Colonic mucosa (tissue), 4 donors: ENCODE measurements at regions not wholly inside any gene's neighbourhood (a gene's known extent, or its start where the extent isn't known, plus 50 kb on each side); places are given as distances from the start of the nearest gene placed in this dataset.

Experiments used
- DNase-seq: peaks from one replicate; pipeline ENCODE4 v3.0.0-alpha.2; 2020
- H3K27ac ChIP-seq: fragments of 200-600 bp; one replicate; pipeline ENCODE4 v1.8.0; 2021
- H3K27me3 ChIP-seq: fragments of 200-600 bp; one replicate; pipeline ENCODE4 v1.8.0; 2021
- H3K36me3 ChIP-seq: fragments of 200-600 bp; one replicate; pipeline ENCODE4 v1.8.0; 2021
- H3K4me1 ChIP-seq: fragments of 200-600 bp; one replicate; pipeline ENCODE4 v1.8.0; 2021; ENCODE audit warnings: mild to moderate bottlenecking
- H3K4me3 ChIP-seq: fragments of 200-600 bp; one replicate; pipeline ENCODE4 v1.8.0; 2021
- H3K9ac ChIP-seq, 2 donors: one replicate each; pipeline ENCODE4 v1.7.0; 2013; ENCODE audit warnings: control low read depth in 2 of 2, low read depth in 2 of 2, low read length in 2 of 2
- H3K9me3 ChIP-seq: fragments of 200-600 bp; one replicate; pipeline ENCODE4 v1.8.0; 2021
- CTCF ChIP-seq: fragments of 200-600 bp; IDR thresholded peaks from one replicate; pipeline ENCODE4 v1.8.0; 2022; ENCODE audit warnings: antibody characterized with exemption, mild to moderate bottlenecking
- intact Hi-C: fragments of 100-400 bp; cut with DNase I; formaldehyde crosslinking; loops from one replicate; pipeline ENCODE4 v1.14.1; 2022
- donor health status: healthy.
- donor health status: DM: no; HTN: no; CAD: no.
- donor health status: DM: no; HTN: no; CAD: no.

DNA sequence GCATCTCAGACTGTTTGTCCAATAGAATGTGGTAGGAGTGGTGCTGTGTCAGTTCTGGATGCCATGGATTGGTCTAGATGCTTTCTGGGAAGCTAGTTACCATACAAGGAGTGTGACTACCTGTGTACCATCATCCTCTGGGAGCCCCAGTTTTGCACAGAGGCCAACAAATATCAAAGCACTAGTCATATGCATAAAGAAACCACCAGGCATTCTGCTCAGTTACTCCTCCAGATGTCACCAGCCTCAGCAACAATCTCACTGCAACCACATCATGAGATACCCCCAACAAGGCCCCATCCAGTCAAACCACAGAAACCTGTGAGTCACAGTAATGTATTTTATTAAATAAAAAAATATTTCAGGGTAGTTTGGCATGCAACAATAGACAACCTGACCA is 435.8 kb upstream of the CPEB2 start:
- Histone ChIP-seq H3K9ac (no peak overlapping the region), H3K4me1 (no peaks in the 10 kb centered on the region), H3K36me3 (no peaks in the 10 kb centered on the region), H3K27me3 (no peaks in the 10 kb centered on the region), H3K27ac (no peak overlapping the region), H3K4me3 (no peak overlapping the region), H3K9me3 (no peaks in the 10 kb centered on the region)
- TF ChIP-seq CTCF: no peak
- intact Hi-C loops: no loop called here
- no peak for DNase-seq

- Histone ChIP-seq H3K36me3 (no peaks in the 10 kb centered on the region), H3K4me1 (no peaks in the 10 kb centered on the region), H3K9me3 (no peaks in the 10 kb centered on the region), H3K27ac (no peak overlapping the region), H3K4me3 (no peak overlapping the region), H3K27me3 (no peaks in the 10 kb centered on the region), H3K9ac (no peak overlapping the region)
- intact Hi-C loops: no loop called here
- DNase-seq: no peak
- TF ChIP-seq CTCF: no peak
Measured at GRCh38 chr4:14568351-14568750, 433.9 kb upstream of the CPEB2 start.

- Histone ChIP-seq H3K4me3 (no peak overlapping the region), H3K4me1 (no peaks in the 10 kb centered on the region), H3K36me3 (no peaks in the 10 kb centered on the region), H3K27ac (no peak overlapping the region), H3K9me3 (no peaks in the 10 kb centered on the region), H3K27me3 (no peaks in the 10 kb centered on the region), H3K9ac (no peak overlapping the region)
- no peak for TF ChIP-seq CTCF
- DNase-seq: no peak
- intact Hi-C loops: no loop called here
Measured at GRCh38 chr4:14575289-14575688, 427.0 kb upstream of the CPEB2 start.

DNA sequence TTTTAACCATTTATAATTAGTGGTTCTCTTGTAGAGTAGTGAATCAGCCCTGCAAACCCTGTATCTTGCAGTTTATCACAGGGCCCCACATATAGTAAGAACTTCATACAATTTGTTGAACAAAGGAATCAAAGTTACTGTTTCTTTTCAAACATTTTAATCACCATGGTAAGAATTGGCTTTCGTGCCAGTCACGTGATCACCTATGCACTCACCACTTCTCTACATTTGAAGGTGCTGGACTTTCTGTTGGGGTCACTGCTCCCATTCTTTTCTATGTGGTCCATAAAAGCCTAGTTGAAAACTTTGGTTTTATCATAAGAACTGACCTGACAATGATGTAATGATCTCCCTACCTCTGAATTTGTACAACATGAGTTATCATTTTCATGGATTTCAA is 426.4 kb upstream of the CPEB2 start:
- no peaks in the 10 kb centered on the region for H3K9me3 ChIP-seq
- no peak overlapping the region for H3K4me3 ChIP-seq
- no peak overlapping the region for H3K9ac ChIP-seq
- H3K27ac ChIP-seq: no peak overlapping the region
- no peaks in the 10 kb centered on the region for H3K36me3 ChIP-seq
- H3K27me3 ChIP-seq: no peaks in the 10 kb centered on the region
- H3K4me1 ChIP-seq: no peaks in the 10 kb centered on the region
- DNase-seq: no peak
- intact Hi-C loops: no loop called here
- no peak for TF ChIP-seq CTCF

DNA sequence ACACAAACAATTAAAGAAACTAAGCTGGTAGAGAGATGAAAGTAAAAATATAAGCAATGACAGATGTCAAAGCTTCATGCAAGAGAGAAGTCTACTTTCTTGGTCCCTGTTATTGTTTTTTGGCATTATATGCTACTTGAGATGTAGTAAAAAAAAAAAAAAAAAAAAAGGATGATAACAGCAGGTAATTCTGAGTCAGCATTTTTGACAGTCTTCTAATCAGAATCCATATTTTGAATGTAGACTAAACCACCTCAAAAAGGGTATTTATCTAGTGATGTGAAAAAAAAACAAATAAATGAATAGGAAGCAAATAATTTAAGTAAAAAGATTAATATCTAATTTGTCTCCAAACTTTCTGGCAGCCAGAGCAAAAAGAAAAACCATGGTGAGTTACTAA is 422.2 kb upstream of the CPEB2 start:
- Histone ChIP-seq H3K36me3 (no peaks in the 10 kb centered on the region), H3K9me3 (no peaks in the 10 kb centered on the region), H3K27ac (no peak overlapping the region), H3K9ac (no peak overlapping the region), H3K4me1 (no peaks in the 10 kb centered on the region), H3K27me3 (no peaks in the 10 kb centered on the region), H3K4me3 (no peak overlapping the region)
- intact Hi-C loops: no loop called here
- no peak for DNase-seq
- no peak for TF ChIP-seq CTCF

- intact Hi-C loops: no loop called here
- Histone ChIP-seq H3K4me3 (no peak overlapping the region), H3K4me1 (no peaks in the 10 kb centered on the region), H3K27me3 (no peaks in the 10 kb centered on the region), H3K9ac (no peak overlapping the region), H3K36me3 (no peaks in the 10 kb centered on the region), H3K9me3 (no peaks in the 10 kb centered on the region), H3K27ac (no peak overlapping the region)
- DNase-seq: no peak
- no peak for TF ChIP-seq CTCF
Measured at GRCh38 chr4:14581741-14582140, 420.5 kb upstream of the CPEB2 start.
